Adipocyte (in vitro differentiated cells): ENCODE measurements at regions not wholly inside any gene's neighbourhood (a gene's known extent, or its start where the extent isn't known, plus 50 kb on each side); places are given as distances from the start of the nearest gene placed in this dataset.
A peak's percentile ranks its signal among the peaks of the same experiment; 100 is the strongest.

Experiments used
- DNase-seq: peaks from one replicate; pipeline ENCODE4 v3.0.0-alpha.2; 2015; ENCODE audit warnings: low read depth
- H3K27me3 ChIP-seq: replicated peaks from 2 replicates; pipeline ENCODE4 v1.7.0; 2013; ENCODE audit warnings: mild to moderate bottlenecking, low read length, moderate library complexity; ENCODE audit not compliant: control insufficient read depth, insufficient read depth
- H3K36me3 ChIP-seq: 2 replicates; pipeline ENCODE4 v1.7.0; 2013; ENCODE audit warnings: low read length, mild to moderate bottlenecking, moderate library complexity; ENCODE audit not compliant: control insufficient read depth, insufficient read depth, severe bottlenecking
- H3K4me1 ChIP-seq: 2 replicates; pipeline ENCODE4 v1.7.0; 2013; ENCODE audit warnings: mild to moderate bottlenecking, low read length, moderate library complexity; ENCODE audit not compliant: control insufficient read depth, insufficient read depth
- H3K4me3 ChIP-seq: 2 replicates; pipeline ENCODE4 v1.7.0; 2013; ENCODE audit warnings: mild to moderate bottlenecking, low read length, moderate library complexity
- H3K9ac ChIP-seq: 2 replicates; pipeline ENCODE4 v1.7.0; 2013; ENCODE audit warnings: mild to moderate bottlenecking, low read length, moderate library complexity
- H3K9me3 ChIP-seq: 2 replicates; pipeline ENCODE4 v1.7.0; 2013; ENCODE audit warnings: mild to moderate bottlenecking, low read length, moderate library complexity; ENCODE audit not compliant: control insufficient read depth

- no peak overlapping the region for H3K9ac ChIP-seq
- H3K9me3 ChIP-seq, result no peaks in the 10 kb centered on the region
- H3K4me3 ChIP-seq, result no peak overlapping the region
- H3K27me3 ChIP-seq, result no peaks in the 10 kb centered on the region
- no peaks in the 10 kb centered on the region for H3K4me1 ChIP-seq
- DNase-seq, result no peak
- no peaks in the 10 kb centered on the region for H3K36me3 ChIP-seq
Observed at GRCh38 chr21:25080661-25081060, 526.6 kb downstream of the MRPL39 start.

- no peak overlapping the region for H3K9ac ChIP-seq
- H3K9me3 ChIP-seq, result no peaks in the 10 kb centered on the region
- DNase-seq, result no peak
- H3K36me3 ChIP-seq, result no peaks in the 10 kb centered on the region
- no peak overlapping the region for H3K4me3 ChIP-seq
- H3K4me1 ChIP-seq, result no peaks in the 10 kb centered on the region
- no peaks in the 10 kb centered on the region for H3K27me3 ChIP-seq
Observed at GRCh38 chr21:25080141-25080540, 527.1 kb downstream of the MRPL39 start.

GRCh38 chr21:25079053-25079452, 528.2 kb downstream of the MRPL39 start:
- Histone ChIP-seq H3K9me3 (no peaks in the 10 kb centered on the region), H3K27me3 (no peaks in the 10 kb centered on the region), H3K9ac (no peak overlapping the region), H3K4me1 (no peaks in the 10 kb centered on the region), H3K4me3 (no peak overlapping the region), H3K36me3 (no peaks in the 10 kb centered on the region)
- DNase-seq, result no peak

- Histone ChIP-seq H3K27me3 (no peaks in the 10 kb centered on the region), H3K36me3 (no peaks in the 10 kb centered on the region), H3K4me3 (no peak overlapping the region), H3K9ac (no peak overlapping the region), H3K4me1 (no peaks in the 10 kb centered on the region), H3K9me3 (no peaks in the 10 kb centered on the region)
- DNase-seq, result no peak
Observed at GRCh38 chr21:25062061-25062460, 545.2 kb downstream of the MRPL39 start.

GRCh38 chr21:25054689-25055088, 552.6 kb downstream of the MRPL39 start:
- H3K27me3 ChIP-seq, result no peaks in the 10 kb centered on the region
- no peak overlapping the region for H3K4me3 ChIP-seq
- H3K9me3 ChIP-seq, result no peaks in the 10 kb centered on the region
- no peak for DNase-seq
- H3K36me3 ChIP-seq, result no peaks in the 10 kb centered on the region
- H3K9ac ChIP-seq, result no peak overlapping the region
- no peaks in the 10 kb centered on the region for H3K4me1 ChIP-seq

- no peaks in the 10 kb centered on the region for H3K27me3 ChIP-seq
- H3K4me3 ChIP-seq, result peak overlapping the region; percentile 63
- H3K36me3 ChIP-seq, result no peaks in the 10 kb centered on the region
- no peaks in the 10 kb centered on the region for H3K9me3 ChIP-seq
- no peak overlapping the region for H3K9ac ChIP-seq
- H3K4me1 ChIP-seq, result no peaks in the 10 kb centered on the region
- no peak for DNase-seq
Observed at GRCh38 chr21:25039461-25040380, 567.6 kb downstream of the MRPL39 start.

GRCh38 chr21:25036775-25037174, 570.5 kb downstream of the MRPL39 start:
- H3K36me3 ChIP-seq, result no peaks in the 10 kb centered on the region
- H3K9me3 ChIP-seq, result no peaks in the 10 kb centered on the region
- no peak for DNase-seq
- H3K27me3 ChIP-seq, result no peaks in the 10 kb centered on the region
- H3K9ac ChIP-seq, result no peak overlapping the region
- H3K4me1 ChIP-seq, result no peaks in the 10 kb centered on the region
- H3K4me3 ChIP-seq, result no peak overlapping the region

GRCh38 chr21:25031750-25032149, 575.5 kb downstream of the MRPL39 start:
- H3K36me3 ChIP-seq, result no peaks in the 10 kb centered on the region
- H3K4me1 ChIP-seq, result no peaks in the 10 kb centered on the region
- DNase-seq, result no peak
- no peak overlapping the region for H3K9ac ChIP-seq
- H3K9me3 ChIP-seq, result no peaks in the 10 kb centered on the region
- H3K4me3 ChIP-seq, result no peak overlapping the region
- no peaks in the 10 kb centered on the region for H3K27me3 ChIP-seq

GRCh38 chr21:25029580-25029979, 577.7 kb downstream of the MRPL39 start:
- H3K9me3 ChIP-seq, result no peaks in the 10 kb centered on the region
- no peak overlapping the region for H3K4me3 ChIP-seq
- H3K27me3 ChIP-seq, result no peaks in the 10 kb centered on the region
- no peak overlapping the region for H3K9ac ChIP-seq
- no peaks in the 10 kb centered on the region for H3K36me3 ChIP-seq
- no peak for DNase-seq
- H3K4me1 ChIP-seq, result no peaks in the 10 kb centered on the region

GRCh38 chr21:25025596-25025995, 581.7 kb downstream of the MRPL39 start:
- Histone ChIP-seq H3K4me3 (no peak overlapping the region), H3K4me1 (no peaks in the 10 kb centered on the region), H3K9me3 (no peaks in the 10 kb centered on the region), H3K27me3 (no peaks in the 10 kb centered on the region), H3K36me3 (no peaks in the 10 kb centered on the region), H3K9ac (no peak overlapping the region)
- no peak for DNase-seq

GRCh38 chr21:25024639-25025038, 582.6 kb downstream of the MRPL39 start:
- no peak overlapping the region for H3K9ac ChIP-seq
- no peaks in the 10 kb centered on the region for H3K9me3 ChIP-seq
- no peak for DNase-seq
- H3K27me3 ChIP-seq, result no peaks in the 10 kb centered on the region
- H3K36me3 ChIP-seq, result no peaks in the 10 kb centered on the region
- H3K4me1 ChIP-seq, result no peaks in the 10 kb centered on the region
- H3K4me3 ChIP-seq, result no peak overlapping the region

- no peaks in the 10 kb centered on the region for H3K27me3 ChIP-seq
- H3K9me3 ChIP-seq, result no peaks in the 10 kb centered on the region
- H3K9ac ChIP-seq, result no peak overlapping the region
- H3K4me3 ChIP-seq, result no peak overlapping the region
- no peaks in the 10 kb centered on the region for H3K36me3 ChIP-seq
- H3K4me1 ChIP-seq, result peaks cover 3% of the 10 kb centered on the region
- DNase-seq, result no peak
Observed at GRCh38 chr21:25005388-25005787, 601.9 kb downstream of the MRPL39 start.
